HG03460 (cell line): ENCODE measurements at regions not wholly inside any gene's neighbourhood (a gene's known extent, or its start where the extent isn't known, plus 50 kb on each side); places are given as distances from the start of the nearest gene placed in this dataset.
A peak's percentile ranks its signal among the peaks of the same experiment; 100 is the strongest.
"Not testable (repeated sequence)": the region's sequence is repeated elsewhere in the genome, so short reads cannot be mapped to it uniquely, and the experiment has no call there.

Experiments used
- ATAC-seq: cut with Tn5 transposase; IDR thresholded peaks from one replicate; pipeline ENCODE4 v1.9.1; 2021; ENCODE audit not compliant: unreplicated experiment

- ATAC-seq, result no peak
Measured at GRCh38 chr6:50961611-50962010, 142.9 kb downstream of the TFAP2B start.

- no peak for ATAC-seq
Measured at GRCh38 chr6:50962213-50962759, 143.6 kb downstream of the TFAP2B start.

GRCh38 chr6:50963952-50964351 is 145.3 kb downstream of the TFAP2B start:
- ATAC-seq, result no peak

DNA sequence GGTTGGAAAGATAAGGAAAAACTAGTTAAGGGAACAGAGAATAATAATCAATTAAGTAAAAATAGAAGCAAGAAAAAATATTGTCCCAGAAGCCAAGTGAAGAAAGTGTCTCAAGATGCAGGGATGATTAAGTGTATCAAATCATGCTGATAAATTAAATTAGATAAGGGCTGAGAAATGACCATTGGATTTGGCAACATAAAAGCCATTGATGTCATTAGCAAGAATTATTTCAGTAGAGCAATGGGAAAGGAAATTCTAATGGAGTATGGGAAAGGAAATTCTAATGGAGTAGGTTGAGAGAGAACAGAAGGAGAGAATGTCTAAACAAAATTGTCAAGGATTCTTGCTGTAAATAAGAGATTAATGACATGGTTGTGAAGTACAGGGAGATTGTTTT is 146.8 kb downstream of the TFAP2B start:
- ATAC-seq, result no peak

- peak; percentile 90 for ATAC-seq
Measured at GRCh38 chr6:50966532-50966931, 147.9 kb downstream of the TFAP2B start.

GRCh38 chr6:50966986-50967385 is 148.3 kb downstream of the TFAP2B start:
- no peak for ATAC-seq

GRCh38 chr6:50968246-50968645 is 149.6 kb downstream of the TFAP2B start:
- not testable (repeated sequence) for ATAC-seq

DNA sequence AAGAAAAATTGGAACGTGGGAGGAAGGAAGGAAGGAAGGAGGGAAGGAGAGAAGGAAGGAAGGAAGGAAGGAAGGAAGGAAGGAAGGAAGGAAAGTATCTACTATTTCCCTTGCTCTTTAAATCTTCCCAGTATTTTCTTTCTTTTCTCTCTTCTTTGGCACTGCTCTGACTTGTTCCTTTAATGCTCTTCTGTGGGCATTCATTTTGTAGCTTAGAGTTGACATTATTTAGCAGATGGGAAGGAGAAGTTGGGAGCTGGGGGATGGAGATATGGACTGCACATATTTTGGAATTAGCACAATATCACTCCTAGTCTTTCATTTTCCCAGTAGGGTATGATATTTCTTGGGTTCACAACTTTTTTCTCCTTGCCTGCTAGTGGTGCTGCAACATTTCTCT is 152.2 kb downstream of the TFAP2B start:
- no peak for ATAC-seq

DNA sequence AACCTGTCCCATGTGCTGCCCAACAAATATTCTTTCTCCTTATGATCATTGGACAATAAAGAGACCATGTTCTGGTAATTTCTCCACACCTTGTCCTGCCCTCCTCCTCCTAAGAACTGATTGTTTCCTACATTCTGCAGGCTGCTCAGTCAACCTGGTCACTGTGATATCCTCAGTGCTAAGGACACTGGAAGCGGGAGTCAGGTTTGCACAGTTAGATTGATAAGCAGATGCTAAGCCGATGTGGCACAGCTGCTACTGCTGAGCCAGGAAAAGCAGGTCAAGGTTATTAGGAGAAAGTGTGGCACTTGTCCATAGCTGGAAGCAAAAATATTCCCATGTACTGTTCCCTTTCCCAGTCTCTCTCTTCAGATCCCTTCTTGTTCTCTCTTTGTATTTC is 154.8 kb downstream of the TFAP2B start:
- ATAC-seq, result no peak

GRCh38 chr6:50974319-50974718 is 155.6 kb downstream of the TFAP2B start:
- ATAC-seq, result no peak

DNA sequence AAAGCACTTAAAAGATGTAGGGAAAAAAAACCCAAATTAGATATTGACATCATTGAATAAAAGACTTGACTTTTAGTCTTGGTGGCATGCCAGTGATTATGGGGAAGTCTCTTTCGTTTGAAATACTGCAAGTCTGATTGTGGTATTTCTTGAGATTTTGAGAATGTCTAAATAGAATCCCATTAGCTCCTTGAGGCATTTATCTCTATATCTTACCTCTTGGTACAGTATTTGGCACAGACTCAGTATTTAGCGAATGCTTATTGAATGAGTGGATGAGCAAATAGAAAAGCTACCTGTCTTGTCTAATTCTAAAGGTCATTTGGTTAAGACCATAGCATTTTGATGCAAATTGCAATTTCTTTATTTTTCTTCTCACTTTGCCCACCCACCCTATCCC is 156.5 kb downstream of the TFAP2B start:
- no peak for ATAC-seq

DNA sequence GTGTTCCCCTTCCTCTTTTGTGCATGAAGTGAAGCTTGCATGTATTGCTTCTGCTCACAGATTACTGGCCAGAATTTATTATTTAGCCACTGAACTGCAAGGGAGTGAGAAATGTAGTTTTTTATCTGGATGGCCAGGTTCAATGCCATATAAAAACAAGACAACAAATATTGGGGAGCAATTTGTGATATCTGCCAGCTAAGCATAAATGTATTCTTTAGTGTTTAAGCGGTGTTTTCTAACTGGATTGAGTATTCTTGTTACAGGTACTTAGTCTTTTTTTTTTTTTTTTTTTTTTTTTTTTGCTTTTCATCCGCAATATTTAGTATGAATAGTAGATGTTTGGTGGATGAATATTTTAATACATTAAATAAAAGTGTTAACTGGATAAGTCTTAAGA is 158.2 kb downstream of the TFAP2B start:
- no peak for ATAC-seq

DNA sequence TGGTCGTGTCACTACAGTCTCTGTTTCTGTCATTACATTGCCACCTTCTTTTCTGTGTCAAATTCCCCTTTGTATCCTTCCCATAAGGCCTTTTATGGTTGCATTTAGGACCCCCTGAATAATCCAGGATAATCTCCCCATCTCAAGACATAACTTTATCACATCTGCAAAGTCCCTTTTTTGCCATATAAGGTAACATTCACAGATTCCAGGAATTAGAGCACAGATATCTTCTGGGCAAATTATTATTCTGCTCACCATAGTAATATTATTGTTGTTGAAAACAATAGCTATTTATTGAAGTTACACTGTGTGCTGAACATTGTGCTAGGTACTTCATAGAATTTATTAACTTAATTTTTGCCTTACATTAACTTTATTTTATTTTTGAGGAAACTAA is 159.1 kb downstream of the TFAP2B start:
- no peak for ATAC-seq

GRCh38 chr6:50978380-50979170 is 159.9 kb downstream of the TFAP2B start:
- no peak for ATAC-seq

- ATAC-seq, result no peak
Measured at GRCh38 chr6:50979171-50979525, 160.5 kb downstream of the TFAP2B start.

DNA sequence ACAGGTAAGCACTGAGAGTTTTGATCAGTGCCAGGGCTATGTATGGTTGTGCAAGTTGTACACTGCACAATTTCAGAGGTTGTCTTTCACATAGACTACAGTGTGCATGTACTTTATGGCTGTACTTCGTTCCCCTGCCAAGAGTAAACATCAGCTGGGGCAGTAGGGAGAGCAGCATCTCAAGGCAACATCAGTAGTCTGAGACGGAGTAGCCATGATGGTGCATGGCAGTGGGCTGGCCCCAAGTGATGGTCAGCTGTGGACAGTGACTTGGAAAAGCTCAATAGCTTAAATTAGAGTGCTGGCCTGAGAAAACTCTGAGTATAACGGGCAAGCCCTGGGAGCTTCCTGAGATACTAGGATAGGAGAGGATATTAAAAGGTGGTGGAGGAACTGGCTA is 165.5 kb downstream of the TFAP2B start:
- no peak for ATAC-seq

DNA sequence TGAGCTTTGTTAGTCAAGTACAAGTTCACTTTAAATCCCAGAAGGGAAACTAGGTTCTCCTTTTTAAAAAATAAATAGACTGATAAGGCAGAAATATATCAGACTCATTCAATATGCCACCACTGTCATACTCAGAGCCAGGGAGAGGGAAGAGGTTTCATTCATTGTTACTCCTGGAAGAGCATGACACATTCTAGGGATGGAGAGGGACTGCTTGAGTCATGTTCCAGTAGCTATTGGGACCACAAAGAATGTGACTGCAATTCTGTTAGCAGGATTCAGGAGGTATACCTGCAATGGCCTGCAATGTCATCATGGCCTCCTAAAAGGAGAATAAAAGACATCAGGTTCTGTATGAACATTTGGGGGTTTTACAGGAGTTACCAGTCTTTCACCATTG is 167.6 kb downstream of the TFAP2B start:
- ATAC-seq, result no peak

GRCh38 chr6:50989123-50989522 is 170.5 kb downstream of the TFAP2B start:
- no peak for ATAC-seq

DNA sequence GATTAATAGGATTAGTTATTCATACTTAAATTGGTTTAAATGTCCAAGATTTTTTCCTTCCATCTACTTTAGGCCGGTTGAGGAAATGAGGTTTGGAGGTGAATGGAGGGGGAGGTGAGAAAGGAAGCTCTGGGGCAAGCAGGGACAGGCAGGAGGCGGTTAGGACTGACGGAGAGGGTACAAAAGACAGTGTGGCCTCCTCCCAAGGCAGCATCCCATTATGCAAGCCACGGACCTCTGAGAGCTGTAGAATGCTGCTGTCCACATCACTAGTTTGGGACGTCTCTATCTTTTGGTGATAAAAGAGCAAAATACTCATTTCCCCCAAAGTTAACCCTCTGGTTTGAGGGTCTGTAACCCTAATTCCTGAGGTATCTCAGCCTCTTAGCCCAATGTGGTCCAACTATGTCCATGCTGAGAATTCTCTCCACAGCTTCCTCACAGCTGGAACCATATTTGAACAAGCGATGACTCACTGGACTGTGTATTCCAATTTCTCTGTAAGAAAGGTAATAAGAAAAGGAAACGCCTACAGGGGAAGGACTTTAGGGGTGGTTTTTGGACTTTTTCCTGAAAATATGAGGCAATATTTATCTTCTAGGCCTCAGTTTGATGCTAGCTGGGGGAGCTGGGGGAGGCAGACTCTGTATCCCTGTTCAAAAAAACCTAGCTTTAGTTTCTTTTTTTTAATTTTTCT is 172.2 kb downstream of the TFAP2B start:
- ATAC-seq, result no peak

DNA sequence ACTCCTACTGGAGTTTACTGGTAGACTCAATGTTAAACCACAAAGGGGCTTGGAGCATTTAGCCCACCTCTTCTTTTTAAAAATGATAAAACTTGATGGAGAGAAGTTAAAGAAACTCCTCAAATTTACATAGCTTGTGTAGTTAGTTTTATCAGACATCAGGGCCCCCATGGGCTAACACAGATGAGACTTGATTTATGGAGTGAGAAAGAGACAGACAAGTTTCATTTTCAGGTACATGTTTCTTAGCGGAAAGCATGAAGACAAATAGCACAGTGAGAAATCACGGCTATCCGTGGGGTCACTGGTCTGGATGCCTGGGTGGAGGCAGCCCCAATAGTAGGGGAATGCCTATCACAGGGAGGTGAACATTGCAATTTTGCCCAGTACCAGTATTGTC is 173.6 kb downstream of the TFAP2B start:
- no peak for ATAC-seq

DNA sequence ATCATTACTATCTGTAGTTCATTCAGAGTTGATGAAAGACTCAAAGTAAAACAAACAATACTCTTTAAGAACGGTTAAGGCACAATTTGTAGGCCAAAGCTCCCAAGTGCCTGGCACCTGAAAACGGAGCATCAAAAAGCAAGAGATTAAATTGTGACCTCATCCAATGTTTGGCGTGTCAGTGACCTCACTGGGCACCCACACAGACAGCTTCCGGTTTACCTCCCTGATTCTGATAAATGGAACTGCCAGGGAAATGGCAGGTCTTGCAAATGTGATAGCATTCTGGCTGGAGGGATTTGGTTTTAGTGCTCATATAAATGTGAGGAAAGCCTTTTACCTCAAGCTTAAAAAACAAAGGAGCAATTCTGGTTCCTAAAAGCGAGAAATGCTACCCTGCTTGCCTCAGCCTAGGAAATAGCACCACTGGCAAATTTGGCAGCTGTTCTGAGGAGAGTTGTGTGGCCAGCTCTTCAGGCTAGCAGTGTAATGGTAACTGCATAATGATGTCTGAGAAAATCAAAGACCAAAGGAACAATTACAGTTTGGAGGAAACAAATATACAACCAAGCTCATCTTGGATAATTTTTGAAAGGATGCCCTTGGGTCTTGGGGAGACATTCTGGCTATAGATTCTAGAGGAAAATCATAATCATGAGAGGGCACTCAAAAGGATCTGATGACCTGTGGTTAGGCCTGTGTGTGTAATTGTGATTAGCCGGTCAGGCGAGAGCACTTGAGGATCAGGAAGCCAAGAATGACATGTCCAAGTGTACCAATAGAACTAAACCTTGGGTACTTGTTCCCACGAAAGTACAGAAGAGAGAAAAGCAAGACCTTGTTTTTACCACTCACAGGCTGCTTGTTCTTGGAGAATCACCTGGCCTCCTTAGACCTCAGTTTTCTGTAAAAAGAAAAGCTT is 174.3 kb downstream of the TFAP2B start:
- no peak for ATAC-seq
